GM18508 (cell line): ENCODE measurements at regions not wholly inside any gene's neighbourhood (a gene's known extent, or its start where the extent isn't known, plus 50 kb on each side); places are given as distances from the start of the nearest gene placed in this dataset.
"Not testable (repeated sequence)": the region's sequence is repeated elsewhere in the genome, so short reads cannot be mapped to it uniquely, and the experiment has no call there.

ENCODE experiments used
- ATAC-seq: cut with Tn5 transposase; IDR thresholded peaks from one replicate; pipeline ENCODE4 v1.9.1; 2021; ENCODE audit warnings: moderate number of reproducible peaks; ENCODE audit not compliant: insufficient read depth, unreplicated experiment

DNA sequence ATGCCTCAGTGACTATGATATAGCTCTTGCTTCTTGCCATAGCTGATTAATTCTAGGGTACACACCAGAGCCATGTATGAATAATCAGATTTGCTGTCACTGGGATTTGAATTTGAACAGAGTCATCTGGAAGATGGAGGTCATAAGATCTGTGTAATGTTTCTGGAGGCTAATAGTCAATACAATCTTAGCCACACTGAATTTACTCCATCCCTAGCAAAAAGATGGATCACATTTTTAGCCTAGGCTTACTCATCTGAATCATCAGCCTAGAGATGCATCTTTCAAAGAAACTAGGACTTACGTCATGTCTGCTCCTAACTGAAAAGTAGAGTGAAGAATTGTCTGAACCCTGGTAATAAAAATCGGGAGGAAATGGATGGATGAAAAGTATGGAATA is 142.3 kb upstream of the ZNF804B start:
- no peak for ATAC-seq

DNA sequence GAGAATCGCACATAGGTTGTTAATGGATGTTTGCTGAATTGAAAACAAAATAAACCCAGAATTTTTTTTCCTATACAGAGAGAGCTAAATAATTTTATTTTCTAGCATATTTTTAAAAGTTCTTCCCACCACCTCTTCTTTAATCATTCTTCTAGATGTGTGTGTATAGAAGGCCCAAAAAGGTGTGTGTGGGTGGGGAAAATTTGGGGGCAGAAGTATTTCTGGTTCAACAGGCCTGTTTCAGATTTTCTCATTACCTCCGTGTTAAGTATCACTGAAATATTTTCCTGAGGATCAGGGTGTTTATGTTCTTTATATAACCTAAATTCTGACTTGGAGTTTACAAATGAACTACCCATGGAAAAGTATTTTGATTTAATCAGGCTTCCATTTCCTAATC is 144.2 kb upstream of the ZNF804B start:
- ATAC-seq = no peak

DNA sequence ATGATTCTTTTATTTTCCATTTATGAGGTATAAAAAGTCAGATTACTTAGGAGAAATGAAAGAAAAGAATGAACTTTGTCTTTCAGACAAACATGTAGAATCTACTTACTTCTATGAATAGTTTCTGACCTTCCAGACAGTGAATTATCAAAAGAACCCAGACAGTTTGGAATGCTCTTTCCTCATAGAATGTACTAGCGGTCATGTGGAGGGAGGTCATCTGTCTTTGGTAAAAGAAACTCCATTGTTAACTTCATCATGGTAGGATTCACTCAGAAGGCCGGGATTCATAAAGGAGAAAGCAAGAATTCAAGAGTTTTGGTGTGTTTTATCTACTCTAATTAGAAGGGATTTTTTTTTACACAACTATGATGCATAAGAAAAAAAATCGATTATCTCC is 144.8 kb upstream of the ZNF804B start:
- ATAC-seq = no peak

DNA sequence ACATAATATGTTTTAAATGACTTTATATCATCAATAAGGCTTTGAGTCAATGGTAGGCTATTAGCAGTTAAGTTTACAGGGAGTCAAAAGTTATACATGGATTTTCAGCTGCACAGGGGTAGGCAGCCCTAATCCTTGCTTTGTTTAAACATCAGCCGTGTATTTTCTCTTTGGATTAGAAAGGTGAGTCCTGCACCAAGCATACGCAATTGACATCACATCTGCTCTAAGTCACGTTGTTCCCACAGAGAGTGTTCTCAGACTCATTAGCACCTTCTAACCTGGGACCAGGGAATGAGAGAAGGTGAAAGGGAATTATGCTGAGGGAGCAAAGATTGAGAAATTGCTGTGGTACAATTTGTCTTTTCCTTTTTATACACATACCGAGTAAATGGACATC is 148.6 kb upstream of the ZNF804B start:
- no peak for ATAC-seq

DNA sequence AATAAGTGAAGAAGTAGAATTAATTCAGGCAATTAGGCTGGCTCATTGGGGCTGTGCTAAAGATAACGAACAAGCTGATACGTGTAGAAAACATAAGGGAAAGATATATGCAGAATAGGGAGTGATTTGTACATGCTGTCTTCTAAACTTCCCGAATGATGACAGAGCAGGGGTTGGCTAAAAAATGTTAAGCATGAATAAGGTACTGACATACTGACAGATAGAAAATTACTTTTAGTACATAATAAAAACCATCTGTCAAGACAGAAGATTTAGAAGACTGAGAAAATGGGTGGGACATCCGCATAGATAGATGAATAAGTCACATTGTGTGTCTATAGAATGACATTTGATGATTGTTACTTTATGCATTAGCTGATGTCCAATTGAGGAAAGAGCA is 158.8 kb upstream of the ZNF804B start:
- no peak for ATAC-seq

DNA sequence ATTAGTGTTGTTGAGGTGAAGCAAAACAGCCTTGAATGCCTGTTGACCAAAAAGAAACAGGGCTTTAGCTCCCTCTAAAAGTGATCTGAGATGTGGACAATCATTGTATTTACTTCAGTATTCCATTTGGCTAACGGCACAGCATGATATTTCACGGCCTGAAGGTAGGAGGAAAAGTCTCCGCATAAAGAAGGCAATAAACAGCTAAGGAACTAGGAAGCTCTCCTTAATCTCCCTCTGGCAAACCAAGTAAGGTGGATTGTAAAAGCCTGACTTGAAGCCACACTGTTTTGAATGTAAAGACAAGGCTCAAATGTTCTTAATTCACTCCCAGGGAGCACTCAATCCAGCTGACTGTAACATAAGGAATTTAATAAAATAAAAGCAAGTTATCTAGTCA is 160.0 kb upstream of the ZNF804B start:
- ATAC-seq = no peak

DNA sequence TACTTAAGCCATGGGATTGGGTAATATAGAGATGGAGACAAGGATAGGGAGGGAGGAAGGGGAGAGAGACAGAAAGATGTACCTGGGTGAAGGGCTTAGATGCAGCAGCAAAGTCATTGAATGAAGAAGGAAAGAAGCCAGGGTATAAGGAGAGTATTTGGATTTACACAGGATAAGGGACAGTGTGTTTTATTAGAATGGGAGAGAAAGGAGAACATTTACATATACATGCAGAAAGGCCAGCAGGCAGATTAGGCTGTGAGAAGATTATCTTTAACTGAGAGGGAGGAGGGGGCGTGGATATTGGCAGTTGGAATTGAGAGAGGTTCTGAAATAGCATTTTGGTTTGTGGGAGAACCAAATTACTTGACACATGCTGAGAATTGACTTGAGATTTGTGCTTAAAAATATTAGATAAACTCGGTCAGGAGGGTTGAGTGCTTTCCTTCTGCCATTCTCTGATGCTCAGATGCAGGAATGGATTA is 161.5 kb upstream of the ZNF804B start:
- ATAC-seq = no peak

DNA sequence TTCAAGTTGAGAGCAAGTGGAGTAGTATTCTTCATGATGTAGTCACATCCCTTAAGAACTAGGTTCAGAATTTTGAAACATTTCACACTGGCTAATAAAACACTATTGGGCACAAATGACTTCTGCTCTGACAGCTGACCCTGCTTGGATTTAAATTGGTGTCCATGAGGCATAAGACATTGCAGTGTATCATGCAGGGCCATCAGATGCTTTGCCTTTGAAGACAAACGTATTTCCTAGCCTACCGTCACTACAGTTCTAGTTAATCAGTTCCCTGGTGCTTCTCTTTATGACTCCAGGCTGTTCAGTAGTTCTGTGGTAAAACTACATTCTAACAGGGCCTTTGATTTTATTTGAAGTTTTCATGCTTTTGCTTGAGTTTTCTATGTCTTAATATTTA is 168.5 kb upstream of the ZNF804B start:
- ATAC-seq = no peak

DNA sequence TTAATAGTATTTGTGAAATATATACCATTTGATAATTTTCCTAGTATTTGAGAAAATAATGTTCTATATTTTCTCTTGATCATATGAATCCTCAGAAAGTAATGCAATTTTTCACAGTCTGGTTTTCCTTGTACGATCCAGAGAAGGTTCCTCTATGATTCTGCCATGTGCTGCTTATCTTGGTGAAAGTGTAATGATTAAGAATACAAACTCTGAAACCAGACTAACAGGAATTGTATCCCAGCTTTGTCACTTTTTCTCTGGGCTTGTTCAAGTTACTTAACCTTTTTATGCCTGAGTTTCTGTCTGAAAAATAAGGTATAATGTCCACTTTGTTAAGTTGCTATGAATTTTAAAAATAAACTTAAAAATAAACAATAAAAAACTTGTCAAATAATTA is 169.6 kb upstream of the ZNF804B start:
- ATAC-seq = no peak

DNA sequence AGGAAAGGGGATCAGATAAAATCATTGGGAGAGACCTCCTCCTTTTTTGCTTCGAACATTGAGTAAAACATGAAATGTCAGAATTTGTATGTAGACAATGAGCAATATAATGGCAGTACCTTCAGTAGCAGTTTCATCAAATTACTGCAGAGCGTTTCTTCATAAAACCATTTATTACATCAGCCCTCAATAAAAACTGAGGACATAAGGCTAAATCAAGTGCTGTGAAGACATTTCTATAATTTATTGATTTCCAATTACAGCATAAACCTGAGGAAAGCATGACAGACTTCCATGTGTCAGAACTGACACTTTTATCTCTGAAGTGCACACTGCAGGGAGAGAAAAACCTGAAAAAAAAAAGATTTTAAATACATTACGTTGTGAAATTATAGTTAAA is 172.6 kb upstream of the ZNF804B start:
- ATAC-seq = no peak

DNA sequence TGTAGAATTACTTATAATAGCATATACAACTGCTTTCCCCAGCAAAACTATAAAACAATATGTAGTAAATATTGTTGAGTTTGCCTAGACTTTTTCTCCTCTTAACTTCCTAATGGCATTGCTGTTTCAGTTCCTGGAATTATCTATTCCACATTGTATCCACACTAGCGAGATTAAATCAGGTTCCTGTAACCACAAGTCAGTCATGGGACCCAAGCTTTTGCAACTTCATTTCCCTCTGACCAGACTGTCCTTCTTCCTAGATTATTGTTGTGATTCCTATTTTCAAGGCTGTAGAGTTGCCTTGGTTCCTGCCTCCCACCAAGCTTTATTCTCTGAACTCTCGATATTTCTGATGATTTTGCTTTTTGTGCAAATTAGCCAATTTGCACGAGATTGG is 173.3 kb upstream of the ZNF804B start:
- no peak for ATAC-seq

DNA sequence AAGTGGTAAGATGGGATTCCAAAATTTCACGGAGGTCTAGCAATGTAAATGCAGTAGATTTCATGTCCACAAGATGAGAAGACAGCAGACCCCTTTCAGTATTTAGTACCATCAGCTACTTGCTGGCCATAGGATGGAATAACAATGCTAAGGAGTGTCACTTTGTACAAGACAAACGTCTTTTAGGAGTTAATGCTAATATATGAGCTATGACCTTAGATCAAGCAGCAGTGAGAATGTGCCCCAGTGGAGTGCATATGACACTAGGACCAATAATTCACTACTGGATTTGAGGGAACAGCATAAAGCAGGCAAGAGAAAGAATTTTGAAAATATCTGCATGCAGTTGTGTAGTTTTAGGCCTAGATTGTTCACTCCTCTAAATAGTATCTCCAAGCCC is 182.8 kb upstream of the ZNF804B start:
- ATAC-seq = no peak

DNA sequence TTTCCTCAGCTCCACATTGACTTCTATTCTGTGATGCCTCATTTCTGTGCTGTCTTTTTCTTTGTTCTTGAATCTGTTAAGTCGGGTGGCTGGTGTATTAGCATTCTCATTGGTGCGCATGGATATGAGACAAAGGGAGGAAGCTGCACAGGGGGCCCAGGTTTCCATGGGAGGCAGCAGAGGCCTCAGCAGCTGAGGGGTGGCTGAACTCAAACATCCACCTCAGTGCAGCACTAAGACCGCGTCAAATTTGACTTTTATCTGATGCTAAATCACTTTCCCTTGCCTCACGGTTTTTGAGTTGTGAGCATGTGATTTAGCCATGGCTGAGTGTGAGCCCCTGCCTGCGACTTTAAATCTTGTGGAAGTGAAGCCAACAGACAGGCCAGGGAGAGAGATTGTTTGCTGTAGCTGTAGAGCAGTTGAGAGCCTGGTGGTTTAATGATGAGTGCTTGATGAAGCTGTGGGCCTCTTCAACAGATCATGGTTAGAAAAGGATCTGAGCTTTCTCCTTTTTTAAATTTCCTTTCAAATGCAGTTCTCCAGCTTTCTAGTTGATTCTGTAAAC is 193.3 kb upstream of the ZNF804B start:
- ATAC-seq = no peak

DNA sequence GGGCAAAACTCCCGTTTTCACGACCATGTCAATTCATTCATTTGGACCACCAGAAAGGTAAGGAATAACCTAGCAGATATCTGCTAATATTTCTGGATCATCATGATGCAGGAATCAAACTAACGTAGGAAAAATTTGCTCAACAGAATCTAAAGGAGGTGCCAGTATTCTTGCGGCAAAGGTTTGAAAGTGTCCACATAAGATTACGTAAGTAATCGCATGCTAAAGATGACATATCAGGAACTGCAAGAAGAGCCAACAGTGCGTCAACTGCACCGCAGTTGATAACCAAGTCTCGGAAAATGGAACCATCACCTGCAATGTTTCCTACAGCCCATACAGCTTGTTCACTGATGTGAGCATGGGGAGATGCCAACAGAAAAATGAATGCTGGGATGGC is 194.1 kb upstream of the ZNF804B start:
- no peak for ATAC-seq

DNA sequence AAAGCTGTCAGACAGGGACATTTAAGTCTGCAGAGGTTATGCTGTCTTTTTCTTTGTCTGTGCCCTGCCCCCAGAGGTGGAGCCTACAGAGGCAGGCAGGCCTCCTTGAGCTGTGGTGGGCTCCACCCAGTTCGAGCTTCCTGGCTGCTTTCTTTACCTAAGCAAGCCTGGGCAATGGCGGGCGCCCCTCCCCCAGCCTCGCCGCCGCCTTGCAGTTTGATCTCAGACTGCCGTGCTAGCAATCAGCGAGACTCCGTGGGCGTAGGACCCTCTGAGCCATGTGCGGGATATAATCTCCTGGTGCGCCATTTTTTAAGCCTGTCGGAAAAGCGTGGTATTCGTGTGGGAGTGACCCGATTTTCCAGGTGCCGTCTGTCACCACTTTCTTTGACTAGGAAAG is 203.1 kb upstream of the ZNF804B start:
- not testable (repeated sequence) for ATAC-seq

DNA sequence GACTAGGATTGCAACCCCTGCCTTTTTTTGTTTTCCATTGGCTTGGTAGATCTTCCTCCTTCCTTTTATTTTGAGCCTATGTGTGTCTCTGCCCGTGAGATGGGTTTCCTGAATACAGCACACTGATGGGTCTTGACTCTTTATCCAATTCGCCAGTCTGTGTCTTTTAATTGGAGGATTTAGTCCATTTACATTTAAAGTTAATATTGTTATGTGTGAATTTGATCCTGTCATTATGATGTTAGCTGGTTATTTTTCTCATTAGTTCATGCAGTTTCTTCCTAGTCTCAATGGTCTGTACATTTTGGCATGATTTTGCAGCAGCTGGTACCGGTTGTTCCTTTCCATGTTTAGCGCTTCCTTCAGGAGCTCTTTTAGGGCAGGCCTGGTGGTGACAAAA is 204.7 kb upstream of the ZNF804B start:
- not testable (repeated sequence) for ATAC-seq

DNA sequence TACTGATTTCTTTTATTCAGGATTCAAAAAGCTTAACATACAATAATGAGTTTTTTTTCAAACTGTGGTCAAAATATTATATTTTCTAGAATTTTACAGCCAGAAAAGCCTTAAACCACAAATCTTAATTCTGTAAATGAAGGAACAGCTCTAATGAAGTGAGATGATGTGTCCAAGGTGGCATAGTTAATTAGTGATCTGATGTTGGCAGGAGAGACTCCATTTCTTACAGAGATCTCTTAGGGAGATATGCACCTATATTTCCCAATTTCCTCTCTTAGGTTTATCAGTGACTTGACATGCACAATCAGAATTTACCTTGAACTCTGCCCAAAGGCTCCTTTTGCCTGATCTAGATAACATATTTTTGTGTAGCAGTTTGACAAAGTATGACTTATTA is 211.1 kb upstream of the ZNF804B start:
- no peak for ATAC-seq

DNA sequence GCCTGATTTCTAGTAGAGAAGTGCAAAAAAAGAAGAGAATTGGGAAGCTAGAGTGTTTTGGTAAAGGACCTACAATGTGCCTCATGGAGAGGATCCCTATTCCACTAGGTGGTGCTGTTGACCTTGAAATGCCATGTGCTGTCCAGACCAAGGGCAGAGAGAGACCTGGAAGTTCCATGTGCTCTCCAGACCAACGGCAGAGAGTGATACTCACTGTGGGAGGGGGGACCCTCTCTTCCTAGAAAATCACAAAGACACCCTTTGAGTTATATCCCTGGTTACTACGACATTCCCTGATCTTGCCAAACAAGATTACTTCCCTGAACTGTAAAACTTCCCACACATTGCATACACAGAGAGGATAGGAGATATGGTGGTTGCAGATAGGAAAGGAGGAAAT is 212.7 kb upstream of the ZNF804B start:
- ATAC-seq = peak; percentile 44

DNA sequence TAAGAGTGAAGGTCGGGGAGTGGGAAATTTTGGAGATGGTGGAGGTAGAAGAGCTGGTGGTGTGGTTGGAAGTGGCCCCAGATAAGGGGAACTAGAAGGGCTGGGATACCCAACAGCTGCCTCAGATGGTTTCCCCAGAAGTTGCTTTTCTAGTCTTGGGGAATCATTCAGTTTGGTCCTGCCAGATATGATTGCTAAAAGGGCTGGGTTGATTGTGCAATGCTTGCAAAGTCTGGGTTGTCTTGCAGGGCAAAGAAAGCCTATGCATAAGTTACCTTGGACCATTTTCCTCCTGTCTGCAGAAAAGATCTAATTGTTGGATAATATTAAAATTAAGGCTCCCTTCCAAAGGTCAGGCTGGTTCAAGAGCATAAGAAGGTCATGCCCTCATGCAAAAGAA is 213.8 kb upstream of the ZNF804B start:
- ATAC-seq = no peak

DNA sequence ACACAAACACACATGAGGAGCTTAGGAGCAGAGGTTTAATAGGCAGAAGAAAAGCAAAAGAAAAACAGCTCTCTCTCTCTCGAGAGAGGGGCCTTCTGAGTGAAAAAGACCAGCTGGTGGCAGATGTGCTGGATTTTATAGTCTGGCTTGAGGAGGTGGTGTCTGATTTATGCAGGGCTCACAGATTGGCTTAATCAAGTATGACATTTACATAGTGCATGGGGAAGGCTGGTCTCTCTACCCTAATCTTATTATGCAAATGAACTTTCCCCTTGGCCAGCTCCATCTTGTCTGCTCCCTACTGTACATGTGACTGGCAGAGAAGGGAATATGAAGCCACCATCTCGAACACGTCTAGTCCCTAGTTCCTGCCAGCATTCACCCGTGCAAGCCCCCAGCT is 219.5 kb upstream of the ZNF804B start:
- no peak for ATAC-seq

DNA sequence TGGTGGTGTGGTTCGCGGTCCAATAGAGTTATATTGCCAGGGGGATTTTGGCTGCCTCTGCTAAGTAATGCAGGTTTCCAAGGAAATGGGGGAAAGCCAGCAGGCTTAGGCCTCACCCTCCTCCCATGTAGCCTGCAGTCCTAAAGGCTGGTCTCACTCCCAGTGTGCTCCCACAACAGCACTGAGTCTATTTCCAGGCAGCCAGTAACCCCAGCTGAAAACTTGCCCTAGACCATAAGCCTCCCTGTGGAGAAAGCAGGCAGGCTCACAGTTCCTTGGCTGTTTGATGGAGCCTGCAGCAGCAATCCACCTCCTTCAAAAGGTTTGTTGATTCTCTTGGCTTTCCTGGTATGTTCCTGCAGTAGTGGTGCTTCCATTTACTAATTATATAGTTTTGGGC is 220.0 kb upstream of the ZNF804B start:
- no peak for ATAC-seq

DNA sequence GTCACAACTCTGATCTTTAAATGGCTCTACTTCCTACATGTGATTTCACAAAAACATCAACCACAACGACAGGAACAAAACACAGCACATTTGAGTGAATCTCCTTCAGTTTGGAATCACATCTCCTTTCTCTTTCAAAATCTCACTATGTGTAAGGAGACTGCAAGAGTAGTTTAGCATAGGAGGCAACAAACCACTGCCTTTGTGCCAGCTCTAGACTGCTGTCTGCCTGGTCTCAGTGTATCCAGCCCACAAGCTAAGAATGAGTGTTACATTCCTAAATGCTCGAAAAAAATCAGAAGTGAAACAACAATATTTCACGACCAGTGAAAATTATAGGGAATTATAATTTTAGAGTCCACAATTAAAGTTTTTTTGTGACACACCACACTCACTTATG is 217.0 kb upstream of the STEAP4 start:
- no peak for ATAC-seq

DNA sequence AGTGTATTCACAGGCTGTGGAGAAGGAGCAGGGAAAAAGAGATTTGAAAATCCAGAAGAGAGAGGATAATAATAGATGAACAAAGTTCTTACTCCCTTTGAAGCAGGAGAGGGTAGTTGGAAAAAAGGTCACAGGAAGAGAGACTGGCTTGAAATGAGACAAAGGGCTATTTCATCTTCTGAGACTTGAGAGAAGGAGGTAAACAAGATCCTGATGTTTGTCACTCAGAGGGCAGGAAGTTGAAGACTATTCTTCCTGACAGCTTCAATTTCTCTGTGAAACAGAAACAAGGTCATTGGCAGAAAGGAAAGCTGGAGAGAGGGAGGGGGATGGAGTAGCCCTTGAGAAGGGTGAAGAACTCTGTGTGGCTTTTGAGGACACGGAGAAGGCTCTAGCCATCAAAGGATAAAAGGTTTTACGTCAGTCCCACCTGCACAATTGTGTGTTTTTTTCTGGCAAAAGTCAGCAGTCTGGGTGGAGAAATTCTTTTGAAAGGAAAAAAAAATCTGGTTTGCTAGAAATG is 216.1 kb upstream of the STEAP4 start:
- no peak for ATAC-seq
